ENCODE measurements at regions not wholly inside any gene's neighbourhood (a gene's known extent, or its start where the extent isn't known, plus 50 kb on each side); places are given as distances from the start of the nearest gene placed in this dataset.

DNA sequence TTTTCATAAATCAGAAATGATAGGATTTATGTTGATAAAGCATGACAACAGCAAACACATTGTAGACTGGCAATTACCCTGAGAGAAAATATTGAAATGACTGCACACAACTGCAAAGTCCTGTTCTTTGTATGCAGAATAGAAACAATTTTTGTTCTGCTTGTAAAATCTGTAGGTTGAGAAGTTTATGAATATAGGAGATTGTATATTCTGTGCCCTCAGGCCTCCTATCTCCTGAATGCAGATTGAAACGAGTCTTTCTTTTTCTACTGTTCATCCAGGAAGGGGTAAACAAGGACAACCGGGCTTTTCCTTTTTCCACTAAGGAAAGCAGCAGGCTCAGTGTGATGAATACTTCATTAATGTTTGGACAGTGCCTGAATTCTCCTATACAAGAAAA is 95.0 kb upstream of the HAPLN1 start:
- Histone ChIP-seq H3K9me3 (ENCODE audit: control insufficient read depth, low read length) (no peaks in the 10 kb centered on the region), H3K36me3 (ENCODE audit: control insufficient read depth, insufficient read depth, low read length) (no peaks in the 10 kb centered on the region), H3K27me3 (ENCODE audit: control insufficient read depth, insufficient read depth, low read length, poor library complexity, severe bottlenecking) (no peaks in the 10 kb centered on the region), H3K4me1 (ENCODE audit: control insufficient read depth, insufficient read depth, low read length) (no peaks in the 10 kb centered on the region), H3K9ac (ENCODE audit: extremely low read depth, low read length, poor library complexity, severe bottlenecking) (no peak overlapping the region), H3K27ac (ENCODE audit: low read depth, low read length) (no peak overlapping the region), H3K4me3 (ENCODE audit: low read length) (no peak overlapping the region)
- Mint-ChIP-seq H3K4me1 (no peaks in the 10 kb centered on the region), H3K27ac (no peak overlapping the region), H3K4me3 (no peak overlapping the region), H3K36me3 (ENCODE audit: low read depth) (no peaks in the 10 kb centered on the region), H3K9me3 (peaks cover 11% of the 10 kb centered on the region), H3K27me3 (ENCODE audit: insufficient read depth) (peaks cover 2% of the 10 kb centered on the region)
- TF ChIP-seq CTCF (conservative IDR thresholded peaks at IDR 0.05): no peak
- 79% methylated on average over 2 of the region's 2 CpGs; no CpG with 5 or more reads in 1 of the 2 experiments for WGBS, 2 experiments (ENCODE audit: insufficient coverage in 1 of 2, insufficient read length in 1 of 2)
- no peak for DNase-seq

- H3K4me1 ChIP-seq (ENCODE audit: control insufficient read depth, insufficient read depth, low read length): no peaks in the 10 kb centered on the region
- H3K9ac ChIP-seq (ENCODE audit: extremely low read depth, low read length, poor library complexity, severe bottlenecking): no peak overlapping the region
- no peaks in the 10 kb centered on the region for H3K9me3 Mint-ChIP-seq
- H3K27ac Mint-ChIP-seq: no peak overlapping the region
- DNase-seq: no peak
- no peaks in the 10 kb centered on the region for H3K27me3 Mint-ChIP-seq (ENCODE audit: insufficient read depth)
- no peak overlapping the region for H3K27ac ChIP-seq (ENCODE audit: low read depth, low read length)
- no peaks in the 10 kb centered on the region for H3K9me3 ChIP-seq (ENCODE audit: control insufficient read depth, low read length)
- H3K4me1 Mint-ChIP-seq: no peaks in the 10 kb centered on the region
- H3K4me3 ChIP-seq (ENCODE audit: low read length): no peak overlapping the region
- TF ChIP-seq CTCF (conservative IDR thresholded peaks at IDR 0.05): no peak
- no peaks in the 10 kb centered on the region for H3K36me3 ChIP-seq (ENCODE audit: control insufficient read depth, insufficient read depth, low read length)
- no peaks in the 10 kb centered on the region for H3K36me3 Mint-ChIP-seq (ENCODE audit: low read depth)
- no peak overlapping the region for H3K4me3 Mint-ChIP-seq
- H3K27me3 ChIP-seq (ENCODE audit: control insufficient read depth, insufficient read depth, low read length, poor library complexity, severe bottlenecking): no peaks in the 10 kb centered on the region
- 83% methylated on average over 1 of the region's 1 CpG; no CpG with 5 or more reads in 1 of the 2 experiments for WGBS, 2 experiments (ENCODE audit: insufficient coverage in 1 of 2, insufficient read length in 1 of 2)
Measured at GRCh38 chr5:83810511-83810910, 89.9 kb upstream of the HAPLN1 start.

GRCh38 chr5:83802686-83803085 is 82.0 kb upstream of the HAPLN1 start:
- no peak overlapping the region for H3K27ac Mint-ChIP-seq
- Histone ChIP-seq H3K4me3 (ENCODE audit: low read length) (no peak overlapping the region), H3K27me3 (ENCODE audit: control insufficient read depth, insufficient read depth, low read length, poor library complexity, severe bottlenecking) (no peaks in the 10 kb centered on the region), H3K9ac (ENCODE audit: extremely low read depth, low read length, poor library complexity, severe bottlenecking) (no peak overlapping the region), H3K27ac (ENCODE audit: low read depth, low read length) (no peak overlapping the region), H3K9me3 (ENCODE audit: control insufficient read depth, low read length) (no peaks in the 10 kb centered on the region), H3K36me3 (ENCODE audit: control insufficient read depth, insufficient read depth, low read length) (no peaks in the 10 kb centered on the region), H3K4me1 (ENCODE audit: control insufficient read depth, insufficient read depth, low read length) (no peaks in the 10 kb centered on the region)
- peaks cover 12% of the 10 kb centered on the region for H3K9me3 Mint-ChIP-seq
- DNase-seq: no peak
- peaks cover 6% of the 10 kb centered on the region for H3K4me1 Mint-ChIP-seq
- no peaks in the 10 kb centered on the region for H3K27me3 Mint-ChIP-seq (ENCODE audit: insufficient read depth)
- WGBS, 2 experiments (ENCODE audit: insufficient coverage in 1 of 2, insufficient read length in 1 of 2): 85% methylated on average over 2 of the region's 2 CpGs; no CpG with 5 or more reads in 1 of the 2 experiments
- TF ChIP-seq CTCF (conservative IDR thresholded peaks at IDR 0.05): no peak
- no peaks in the 10 kb centered on the region for H3K36me3 Mint-ChIP-seq (ENCODE audit: low read depth)
- no peak overlapping the region for H3K4me3 Mint-ChIP-seq

All from endodermal cell (in vitro differentiated cells).